Tibial nerve (tissue), 4 donors: ENCODE measurements at regions not wholly inside any gene's neighbourhood (a gene's known extent, or its start where the extent isn't known, plus 50 kb on each side); places are given as distances from the start of the nearest gene placed in this dataset.

Experiments
- EP300 ChIP-seq, 2 donors: sonication (generic); formaldehyde crosslinking; IDR thresholded peaks; one replicate each; pipeline ENCODE4 v1.6.1; 2017; ENCODE audit warnings: antibody characterized with exemption in 2 of 2, mild to moderate bottlenecking in 1 of 2
- POLR2A ChIP-seq, 2 donors: fragments of 450-650 bp; IDR thresholded peaks; one replicate each; pipeline ENCODE4 v1.6.1; 2017; ENCODE audit warnings: antibody characterized with exemption in 2 of 2, mild to moderate bottlenecking in 2 of 2, moderate library complexity in 2 of 2
- TF ChIP-seq, protein P1 (sequence below), 5 experiments: fragments of 200-600 bp in 3 of 5; fragments of 450-650 bp in 2 of 5; sonication (generic) in 3 of 5; IDR thresholded peaks; one replicate each; pipeline ENCODE4 v1.5.1; 2016 to 2019; ENCODE audit warnings: antibody characterized with exemption in 5 of 5, mild to moderate bottlenecking in 3 of 5, moderate library complexity in 2 of 5

DNA sequence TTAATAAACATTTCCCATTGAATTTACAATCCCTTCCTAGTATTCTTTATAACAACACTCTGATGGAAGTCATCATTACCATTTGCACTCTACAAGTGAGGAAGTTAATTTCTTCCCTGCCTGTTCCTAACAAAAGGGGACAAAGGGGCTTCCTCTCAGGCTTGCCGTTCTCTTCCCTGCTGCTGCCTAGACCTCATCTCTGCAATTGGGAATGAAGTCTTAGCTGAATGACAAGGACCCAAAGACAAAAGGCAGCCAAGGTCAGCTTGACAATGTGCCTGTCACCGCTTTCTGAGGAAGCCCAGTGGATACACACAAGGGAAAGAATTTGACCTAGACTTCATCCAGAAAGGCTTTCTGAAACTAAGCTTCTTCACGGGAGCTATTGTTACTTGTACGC is 416.4 kb downstream of the CMPK2 start:
- TF ChIP-seq, protein P1, sequence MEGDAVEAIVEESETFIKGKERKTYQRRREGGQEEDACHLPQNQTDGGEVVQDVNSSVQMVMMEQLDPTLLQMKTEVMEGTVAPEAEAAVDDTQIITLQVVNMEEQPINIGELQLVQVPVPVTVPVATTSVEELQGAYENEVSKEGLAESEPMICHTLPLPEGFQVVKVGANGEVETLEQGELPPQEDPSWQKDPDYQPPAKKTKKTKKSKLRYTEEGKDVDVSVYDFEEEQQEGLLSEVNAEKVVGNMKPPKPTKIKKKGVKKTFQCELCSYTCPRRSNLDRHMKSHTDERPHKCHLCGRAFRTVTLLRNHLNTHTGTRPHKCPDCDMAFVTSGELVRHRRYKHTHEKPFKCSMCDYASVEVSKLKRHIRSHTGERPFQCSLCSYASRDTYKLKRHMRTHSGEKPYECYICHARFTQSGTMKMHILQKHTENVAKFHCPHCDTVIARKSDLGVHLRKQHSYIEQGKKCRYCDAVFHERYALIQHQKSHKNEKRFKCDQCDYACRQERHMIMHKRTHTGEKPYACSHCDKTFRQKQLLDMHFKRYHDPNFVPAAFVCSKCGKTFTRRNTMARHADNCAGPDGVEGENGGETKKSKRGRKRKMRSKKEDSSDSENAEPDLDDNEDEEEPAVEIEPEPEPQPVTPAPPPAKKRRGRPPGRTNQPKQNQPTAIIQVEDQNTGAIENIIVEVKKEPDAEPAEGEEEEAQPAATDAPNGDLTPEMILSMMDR (IDR thresholded peaks at IDR 0.05) = no peak
- TF ChIP-seq POLR2A (IDR thresholded peaks at IDR 0.05) (no peak), EP300 (IDR thresholded peaks at IDR 0.05) (no peak)
